A673 (cell line): ENCODE measurements at regions not wholly inside any gene's neighbourhood (a gene's known extent, or its start where the extent isn't known, plus 50 kb on each side); places are given as distances from the start of the nearest gene placed in this dataset.
"Not testable (repeated sequence)": the region's sequence is repeated elsewhere in the genome, so short reads cannot be mapped to it uniquely, and the experiment has no call there.

Source experiments
- CTCF ChIP-seq: fragments of 300-800, 200-600 bp; sonication (generic); conservative IDR thresholded peaks from 2 replicates; pipeline ENCODE4 v1.5.1; 2017; ENCODE audit warnings: low read depth, mild to moderate bottlenecking, antibody characterized with exemption, low read length, moderate library complexity, mixed read lengths
- EZH2 ChIP-seq: fragments of 200-600 bp; sonication (generic); IDR thresholded peaks from 2 replicates; pipeline ENCODE4 v1.6.1; 2017; ENCODE audit warnings: borderline replicate concordance, low read depth, mild to moderate bottlenecking, mixed read lengths, antibody characterized with exemption, low read length; ENCODE audit not compliant: poor library complexity, severe bottlenecking

GRCh38 chr16:29193248-29193574 lies 208.4 kb downstream of the LAT start:
- TF ChIP-seq CTCF, EZH2: not testable (repeated sequence)
